ENCODE measurements at regions not wholly inside any gene's neighbourhood (a gene's known extent, or its start where the extent isn't known, plus 50 kb on each side); places are given as distances from the start of the nearest gene placed in this dataset.

GRCh38 chr15:100790786-100791265, 88.8 kb upstream of the ALDH1A3 start:
- DNase-seq (ENCODE audit: low spot score) = no peak
- intact Hi-C loops (cut with DNase I) = no loop called here

GRCh38 chr15:100794008-100794407, 85.6 kb upstream of the ALDH1A3 start:
- intact Hi-C loops (cut with DNase I) = no loop called here
- no peak for DNase-seq (ENCODE audit: low spot score)

GRCh38 chr15:100801256-100801900, 78.3 kb upstream of the ALDH1A3 start:
- intact Hi-C loops (cut with DNase I) = no loop called here
- no peak for DNase-seq (ENCODE audit: low spot score)

GRCh38 chr15:100802421-100803170, 77.0 kb upstream of the ALDH1A3 start:
- DNase-seq (ENCODE audit: low spot score) = no peak
- intact Hi-C loops (cut with DNase I) = no loop called here

GRCh38 chr15:100803171-100803440, 76.5 kb upstream of the ALDH1A3 start:
- intact Hi-C loops (cut with DNase I) = no loop called here
- DNase-seq (ENCODE audit: low spot score) = no peak

- no peak for DNase-seq (ENCODE audit: low spot score)
- intact Hi-C loops (cut with DNase I) = no loop called here
Measured at GRCh38 chr15:100806157-100806556, 73.5 kb upstream of the ALDH1A3 start.

GRCh38 chr15:100807028-100807427, 72.6 kb upstream of the ALDH1A3 start:
- DNase-seq (ENCODE audit: low spot score) = no peak
- intact Hi-C loops (cut with DNase I) = no loop called here

GRCh38 chr15:100808691-100809090, 70.9 kb upstream of the ALDH1A3 start:
- intact Hi-C loops (cut with DNase I) = no loop called here
- DNase-seq (ENCODE audit: low spot score) = no peak

GRCh38 chr15:100809151-100809550, 70.5 kb upstream of the ALDH1A3 start:
- DNase-seq (ENCODE audit: low spot score) = no peak
- intact Hi-C loops (cut with DNase I) = no loop called here

GRCh38 chr15:100809587-100809986, 70.0 kb upstream of the ALDH1A3 start:
- intact Hi-C loops (cut with DNase I) = no loop called here
- DNase-seq (ENCODE audit: low spot score) = no peak

- no peak for DNase-seq (ENCODE audit: low spot score)
- intact Hi-C loops (cut with DNase I) = no loop called here
Measured at GRCh38 chr15:100810229-100810628, 69.4 kb upstream of the ALDH1A3 start.

GRCh38 chr15:100810831-100811230, 68.8 kb upstream of the ALDH1A3 start:
- intact Hi-C loops (cut with DNase I) = no loop called here
- DNase-seq (ENCODE audit: low spot score) = no peak

- intact Hi-C loops (cut with DNase I) = no loop called here
- DNase-seq (ENCODE audit: low spot score) = no peak
Measured at GRCh38 chr15:100812802-100813201, 66.8 kb upstream of the ALDH1A3 start.

GRCh38 chr15:100818927-100819326, 60.7 kb upstream of the ALDH1A3 start:
- DNase-seq (ENCODE audit: low spot score) = no peak
- intact Hi-C loops (cut with DNase I) = no loop called here

- intact Hi-C loops (cut with DNase I) = no loop called here
- no peak for DNase-seq (ENCODE audit: low spot score)
Measured at GRCh38 chr15:100820528-100820927, 59.1 kb upstream of the ALDH1A3 start.

GRCh38 chr15:100821327-100821726, 58.3 kb upstream of the ALDH1A3 start:
- intact Hi-C loops (cut with DNase I) = no loop called here
- no peak for DNase-seq (ENCODE audit: low spot score)

GRCh38 chr15:100824211-100824610, 55.4 kb upstream of the ALDH1A3 start:
- no peak for DNase-seq (ENCODE audit: low spot score)
- intact Hi-C loops (cut with DNase I) = no loop called here

GRCh38 chr15:100829457-100829856, 50.2 kb upstream of the ALDH1A3 start:
- intact Hi-C loops (cut with DNase I) = no loop called here
- no peak for DNase-seq (ENCODE audit: low spot score)
